IMR-90 (cell line): ENCODE measurements at regions not wholly inside any gene's neighbourhood (a gene's known extent, or its start where the extent isn't known, plus 50 kb on each side); places are given as distances from the start of the nearest gene placed in this dataset.

Experiments used
- MAFK ChIP-seq: IDR thresholded peaks from 2 replicates; pipeline ENCODE4 v1.6.1; 2012; ENCODE audit warnings: low read depth, low read length, improper control_type of control experiment
- MAZ ChIP-seq: IDR thresholded peaks from 2 replicates; pipeline ENCODE4 v1.6.1; 2012; ENCODE audit warnings: low read depth, mild to moderate bottlenecking, low read length, improper control_type of control experiment, moderate library complexity, borderline replicate concordance
- NFE2L2 ChIP-seq: fragments of 150-350 bp; IDR thresholded peaks from 2 replicates; pipeline ENCODE4 v1.6.1; 2016; ENCODE audit warnings: low read depth, mild to moderate bottlenecking, low read length
- POLR2A ChIP-seq: IDR thresholded peaks from 2 replicates; pipeline ENCODE4 v1.6.1; 2012; ENCODE audit warnings: mild to moderate bottlenecking, low read depth, low read length
- RAD21 ChIP-seq: IDR thresholded peaks from 2 replicates; pipeline ENCODE4 v1.6.1; 2012; ENCODE audit warnings: low read length, improper control_type of control experiment
- RFX5 ChIP-seq: IDR thresholded peaks from 2 replicates; pipeline ENCODE4 v1.8.0; 2012; ENCODE audit warnings: low read depth, mild to moderate bottlenecking, low read length, moderate library complexity
- SMC3 ChIP-seq: fragments of 150-350 bp; IDR thresholded peaks from 2 replicates; pipeline ENCODE4 v1.6.1; 2016; ENCODE audit warnings: low read depth, mild to moderate bottlenecking, antibody characterized with exemption, low read length, moderate library complexity
- TF ChIP-seq, protein P1 (sequence below): fragments of 150-350 bp; IDR thresholded peaks from 2 replicates; pipeline ENCODE4 v1.6.1; 2016; ENCODE audit warnings: low read depth, mild to moderate bottlenecking, low read length, moderate library complexity, borderline replicate concordance
- TF ChIP-seq, protein P2 (sequence below): fragments of 150-350 bp; IDR thresholded peaks from 2 replicates; pipeline ENCODE4 v1.6.1; 2017; ENCODE audit warnings: mild to moderate bottlenecking, antibody characterized with exemption, low read length, low read depth
- TF ChIP-seq, protein P3 (sequence below): conservative IDR thresholded peaks from 2 replicates; pipeline ENCODE4 v1.5.1; 2012; ENCODE audit warnings: mild to moderate bottlenecking, low read depth, low read length, improper control_type of control experiment

DNA sequence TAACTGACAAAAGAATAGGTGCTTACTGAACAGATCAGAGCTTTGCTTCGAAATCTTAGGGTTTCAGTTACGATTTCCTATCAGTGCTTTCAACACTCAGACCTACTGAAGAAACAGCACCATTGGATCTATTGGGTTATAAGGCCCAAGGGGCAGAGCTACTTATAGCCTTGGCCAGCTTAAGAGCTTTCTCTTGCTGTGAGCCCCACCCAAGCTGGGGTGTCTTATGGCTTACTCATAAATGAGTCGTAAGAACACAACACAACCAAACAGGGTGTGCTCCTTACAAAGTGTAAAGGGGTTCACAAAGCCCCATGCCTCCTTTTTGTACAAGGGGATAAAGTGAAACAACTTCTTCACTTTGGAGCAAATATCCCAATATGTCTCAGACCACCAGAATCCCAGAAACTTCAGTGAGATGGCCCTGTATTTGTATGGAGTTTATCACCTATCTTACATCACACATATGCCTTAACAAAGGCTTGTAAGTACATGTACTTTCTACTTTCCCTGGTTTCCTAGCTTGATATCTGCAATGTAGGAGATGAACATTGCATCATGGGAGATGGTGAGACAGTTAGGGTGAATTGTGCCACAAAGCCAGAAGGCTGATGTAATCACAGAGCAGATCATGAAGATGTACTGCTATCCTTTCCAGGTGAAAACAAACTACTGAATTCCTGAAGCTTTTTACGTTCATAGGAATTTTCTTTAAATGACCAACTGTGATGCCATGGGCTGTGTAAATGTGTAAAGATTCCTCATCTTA, 115.5 kb upstream of the GLI2 start:
- no peak for TF ChIP-seq POLR2A
- TF ChIP-seq, protein P1, sequence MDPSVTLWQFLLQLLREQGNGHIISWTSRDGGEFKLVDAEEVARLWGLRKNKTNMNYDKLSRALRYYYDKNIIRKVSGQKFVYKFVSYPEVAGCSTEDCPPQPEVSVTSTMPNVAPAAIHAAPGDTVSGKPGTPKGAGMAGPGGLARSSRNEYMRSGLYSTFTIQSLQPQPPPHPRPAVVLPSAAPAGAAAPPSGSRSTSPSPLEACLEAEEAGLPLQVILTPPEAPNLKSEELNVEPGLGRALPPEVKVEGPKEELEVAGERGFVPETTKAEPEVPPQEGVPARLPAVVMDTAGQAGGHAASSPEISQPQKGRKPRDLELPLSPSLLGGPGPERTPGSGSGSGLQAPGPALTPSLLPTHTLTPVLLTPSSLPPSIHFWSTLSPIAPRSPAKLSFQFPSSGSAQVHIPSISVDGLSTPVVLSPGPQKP, result no peak
- TF ChIP-seq, protein P2, sequence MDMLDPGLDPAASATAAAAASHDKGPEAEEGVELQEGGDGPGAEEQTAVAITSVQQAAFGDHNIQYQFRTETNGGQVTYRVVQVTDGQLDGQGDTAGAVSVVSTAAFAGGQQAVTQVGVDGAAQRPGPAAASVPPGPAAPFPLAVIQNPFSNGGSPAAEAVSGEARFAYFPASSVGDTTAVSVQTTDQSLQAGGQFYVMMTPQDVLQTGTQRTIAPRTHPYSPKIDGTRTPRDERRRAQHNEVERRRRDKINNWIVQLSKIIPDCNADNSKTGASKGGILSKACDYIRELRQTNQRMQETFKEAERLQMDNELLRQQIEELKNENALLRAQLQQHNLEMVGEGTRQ, result no peak
- TF ChIP-seq RAD21, result no peak
- TF ChIP-seq, protein P3, sequence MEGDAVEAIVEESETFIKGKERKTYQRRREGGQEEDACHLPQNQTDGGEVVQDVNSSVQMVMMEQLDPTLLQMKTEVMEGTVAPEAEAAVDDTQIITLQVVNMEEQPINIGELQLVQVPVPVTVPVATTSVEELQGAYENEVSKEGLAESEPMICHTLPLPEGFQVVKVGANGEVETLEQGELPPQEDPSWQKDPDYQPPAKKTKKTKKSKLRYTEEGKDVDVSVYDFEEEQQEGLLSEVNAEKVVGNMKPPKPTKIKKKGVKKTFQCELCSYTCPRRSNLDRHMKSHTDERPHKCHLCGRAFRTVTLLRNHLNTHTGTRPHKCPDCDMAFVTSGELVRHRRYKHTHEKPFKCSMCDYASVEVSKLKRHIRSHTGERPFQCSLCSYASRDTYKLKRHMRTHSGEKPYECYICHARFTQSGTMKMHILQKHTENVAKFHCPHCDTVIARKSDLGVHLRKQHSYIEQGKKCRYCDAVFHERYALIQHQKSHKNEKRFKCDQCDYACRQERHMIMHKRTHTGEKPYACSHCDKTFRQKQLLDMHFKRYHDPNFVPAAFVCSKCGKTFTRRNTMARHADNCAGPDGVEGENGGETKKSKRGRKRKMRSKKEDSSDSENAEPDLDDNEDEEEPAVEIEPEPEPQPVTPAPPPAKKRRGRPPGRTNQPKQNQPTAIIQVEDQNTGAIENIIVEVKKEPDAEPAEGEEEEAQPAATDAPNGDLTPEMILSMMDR, result no peak
- TF ChIP-seq RFX5, result no peak
- TF ChIP-seq SMC3, result no peak
- no peak for TF ChIP-seq MAFK
- TF ChIP-seq MAZ, result no peak
- TF ChIP-seq NFE2L2, result no peak
